Fibroblast of lung (primary cell): ENCODE measurements at regions not wholly inside any gene's neighbourhood (a gene's known extent, or its start where the extent isn't known, plus 50 kb on each side); places are given as distances from the start of the nearest gene placed in this dataset.
"Not testable (repeated sequence)": the region's sequence is repeated elsewhere in the genome, so short reads cannot be mapped to it uniquely, and the experiment has no call there.

ENCODE experiments used
- DNase-seq, 2 donors: peaks; one replicate each; pipeline versions ENCODE4 v3.0.0 to v3.0.0-alpha.2; 2010; ENCODE audit warnings: low read depth in 2 of 2
- H2AFZ ChIP-seq: 2 replicates; pipeline ENCODE4 v1.5.1; 2012; ENCODE audit warnings: low read length, control low read depth, inconsistent platforms
- H3K27ac ChIP-seq: 2 replicates; pipeline ENCODE4 v1.5.1; 2011; ENCODE audit warnings: low read length, control low read depth; ENCODE audit not compliant: insufficient read depth
- H3K27me3 ChIP-seq: 2 replicates; pipeline ENCODE4 v1.5.1; 2011; ENCODE audit warnings: mild to moderate bottlenecking, low read length; ENCODE audit not compliant: control insufficient read depth, insufficient read depth
- H3K36me3 ChIP-seq: 2 replicates; pipeline ENCODE4 v1.5.1; 2011; ENCODE audit warnings: low read length; ENCODE audit not compliant: control insufficient read depth, insufficient read depth
- H3K4me1 ChIP-seq: 2 replicates; pipeline ENCODE4 v1.5.1; 2011; ENCODE audit warnings: low read length; ENCODE audit not compliant: control insufficient read depth, insufficient read depth; ENCODE audit errors: extremely low read depth
- H3K4me2 ChIP-seq: 2 replicates; pipeline ENCODE4 v1.5.1; 2011; ENCODE audit warnings: low read length, control low read depth; ENCODE audit not compliant: insufficient read depth; ENCODE audit errors: extremely low read depth
- H3K4me3 ChIP-seq, 4 experiments: fragments of 200-600 bp in 1 of 4; sonication (generic) in 1 of 4; replicated peaks in 1 of 4; 2 replicates each; pipeline ENCODE4 v1.5.1; 2011 to 2016; ENCODE audit warnings: low read length in 4 of 4, low read depth in 3 of 4, mild to moderate bottlenecking in 3 of 4, control low read depth in 2 of 4, inconsistent platforms in 1 of 4, mixed read lengths in 1 of 4; ENCODE audit not compliant: insufficient read depth in 1 of 4; ENCODE audit errors: control extremely low read depth in 1 of 4
- H3K79me2 ChIP-seq: 2 replicates; pipeline ENCODE4 v1.5.1; 2012; ENCODE audit warnings: mild to moderate bottlenecking, low read length, inconsistent platforms; ENCODE audit not compliant: control insufficient read depth, insufficient read depth
- H3K9ac ChIP-seq: 2 replicates; pipeline ENCODE4 v1.5.1; 2011; ENCODE audit warnings: mild to moderate bottlenecking, low read length, control low read depth; ENCODE audit not compliant: insufficient read depth
- H3K9me3 ChIP-seq: 2 replicates; pipeline ENCODE4 v1.5.1; 2012; ENCODE audit warnings: low read depth, low read length; ENCODE audit not compliant: control insufficient read depth, insufficient read depth
- H4K20me1 ChIP-seq: 2 replicates; pipeline ENCODE4 v1.5.1; 2011; ENCODE audit warnings: low read length; ENCODE audit not compliant: control insufficient read depth, insufficient read depth; ENCODE audit errors: extremely low read depth
- EZH2 ChIP-seq: IDR thresholded peaks from 2 replicates; pipeline ENCODE4 v1.5.1; 2012; ENCODE audit warnings: low read length, control low read depth, mild to moderate bottlenecking; ENCODE audit errors: missing control alignments
- TF ChIP-seq, protein P1 (sequence below), 2 donors: IDR thresholded peaks in 1 of 2; conservative IDR thresholded peaks in 1 of 2; 1 replicate in 1 of 2; 2 replicates in 1 of 2; pipeline ENCODE4 v1.5.1; 2011 to 2012; ENCODE audit warnings: low read length in 2 of 2, control low read depth in 1 of 2, inconsistent platforms in 1 of 2, low read depth in 1 of 2, mild to moderate bottlenecking in 1 of 2

DNA sequence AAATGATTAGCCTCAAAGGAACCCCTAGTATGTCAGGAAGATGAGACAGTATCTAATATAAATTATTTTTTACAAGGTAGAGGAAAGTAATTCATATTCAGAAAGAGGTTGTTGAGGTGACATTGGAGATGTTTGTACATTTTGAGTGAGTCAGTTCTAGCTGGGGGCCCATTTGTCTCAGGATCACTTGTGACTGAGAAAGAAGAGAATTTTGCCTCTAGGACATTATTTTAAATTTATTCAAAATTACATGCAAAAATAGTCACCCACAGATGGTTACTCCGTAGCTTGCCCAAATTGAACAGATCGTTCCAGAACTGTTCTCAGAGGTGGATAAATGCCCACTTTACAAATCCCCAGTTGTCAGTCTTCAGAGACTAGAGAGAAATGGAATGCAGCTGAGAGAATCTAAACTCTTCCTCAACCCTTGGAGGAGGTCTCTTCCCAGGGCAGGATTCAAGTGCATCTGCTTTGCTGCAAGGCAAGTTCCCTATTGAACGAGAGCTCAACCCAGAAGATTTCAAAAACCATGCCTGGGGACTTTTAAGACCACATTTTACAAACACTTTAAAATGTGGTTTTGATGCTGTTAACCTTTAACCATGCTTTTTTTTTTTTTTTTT is 987.8 kb upstream of the ADAMTS5 start:
- H3K27ac ChIP-seq: no peak overlapping the region
- peak; percentile 55 to 61 for DNase-seq
- no peaks in the 10 kb centered on the region for H3K79me2 ChIP-seq
- no peaks in the 10 kb centered on the region for H3K9me3 ChIP-seq
- no peaks in the 10 kb centered on the region for H3K27me3 ChIP-seq
- no peaks in the 10 kb centered on the region for H3K4me1 ChIP-seq
- H3K36me3 ChIP-seq: no peaks in the 10 kb centered on the region
- no peak for TF ChIP-seq EZH2
- TF ChIP-seq, protein P1, sequence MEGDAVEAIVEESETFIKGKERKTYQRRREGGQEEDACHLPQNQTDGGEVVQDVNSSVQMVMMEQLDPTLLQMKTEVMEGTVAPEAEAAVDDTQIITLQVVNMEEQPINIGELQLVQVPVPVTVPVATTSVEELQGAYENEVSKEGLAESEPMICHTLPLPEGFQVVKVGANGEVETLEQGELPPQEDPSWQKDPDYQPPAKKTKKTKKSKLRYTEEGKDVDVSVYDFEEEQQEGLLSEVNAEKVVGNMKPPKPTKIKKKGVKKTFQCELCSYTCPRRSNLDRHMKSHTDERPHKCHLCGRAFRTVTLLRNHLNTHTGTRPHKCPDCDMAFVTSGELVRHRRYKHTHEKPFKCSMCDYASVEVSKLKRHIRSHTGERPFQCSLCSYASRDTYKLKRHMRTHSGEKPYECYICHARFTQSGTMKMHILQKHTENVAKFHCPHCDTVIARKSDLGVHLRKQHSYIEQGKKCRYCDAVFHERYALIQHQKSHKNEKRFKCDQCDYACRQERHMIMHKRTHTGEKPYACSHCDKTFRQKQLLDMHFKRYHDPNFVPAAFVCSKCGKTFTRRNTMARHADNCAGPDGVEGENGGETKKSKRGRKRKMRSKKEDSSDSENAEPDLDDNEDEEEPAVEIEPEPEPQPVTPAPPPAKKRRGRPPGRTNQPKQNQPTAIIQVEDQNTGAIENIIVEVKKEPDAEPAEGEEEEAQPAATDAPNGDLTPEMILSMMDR (conservative IDR thresholded peaks at IDR 0.05 in 1 of 2, IDR thresholded peaks at IDR 0.05 in 1 of 2; ENCODE audit: low read depth in 1 of 2, low read length in 2 of 2): no peak
- H3K4me2 ChIP-seq: no peak overlapping the region
- H3K4me3 ChIP-seq: no peak overlapping the region
- no peaks in the 10 kb centered on the region for H4K20me1 ChIP-seq
- H3K9ac ChIP-seq: no peak overlapping the region
- H2AFZ ChIP-seq: no peak overlapping the region

DNA sequence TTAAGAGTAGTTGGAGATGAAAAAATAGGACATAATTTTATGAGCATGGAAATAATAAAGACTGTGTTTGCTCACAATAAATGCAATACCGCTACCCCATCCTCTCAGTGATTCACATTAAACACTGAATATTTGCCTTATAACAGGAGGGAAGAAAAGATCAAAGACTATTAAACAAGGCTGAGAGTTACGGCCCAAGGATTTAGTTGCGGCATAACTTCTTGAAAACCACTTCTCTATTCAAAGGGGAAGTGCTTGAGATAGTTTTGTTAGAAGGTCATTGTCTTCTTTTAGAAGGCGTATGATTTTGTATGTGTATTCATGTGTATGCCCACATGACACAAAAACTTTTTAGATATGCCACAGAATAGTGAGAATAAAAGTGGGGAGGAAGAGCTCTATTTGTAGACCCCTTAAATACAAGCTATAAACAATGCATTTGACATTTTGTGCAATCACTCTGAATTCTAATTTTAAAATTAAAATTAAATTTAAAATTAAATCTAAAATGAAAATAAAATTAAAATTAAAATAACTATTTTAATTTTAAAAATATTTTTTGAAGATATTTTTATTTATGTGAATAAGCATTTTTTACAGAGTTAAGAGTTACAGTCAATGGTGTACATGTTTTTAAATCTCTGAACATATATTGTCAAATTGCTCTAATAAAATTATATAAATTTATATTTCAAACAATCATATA is 986.6 kb upstream of the ADAMTS5 start:
- H3K36me3 ChIP-seq: no peaks in the 10 kb centered on the region
- no peaks in the 10 kb centered on the region for H3K4me1 ChIP-seq
- H2AFZ ChIP-seq: no peak overlapping the region
- no peaks in the 10 kb centered on the region for H3K79me2 ChIP-seq
- TF ChIP-seq, protein P1 (conservative IDR thresholded peaks at IDR 0.05 in 1 of 2, IDR thresholded peaks at IDR 0.05 in 1 of 2; ENCODE audit: low read depth in 1 of 2, low read length in 2 of 2): no peak
- no peak for TF ChIP-seq EZH2
- no peak overlapping the region for H3K4me3 ChIP-seq
- H3K4me2 ChIP-seq: no peak overlapping the region
- no peaks in the 10 kb centered on the region for H3K9me3 ChIP-seq
- no peaks in the 10 kb centered on the region for H4K20me1 ChIP-seq
- peak in 1 of 2 donors; percentile 74 for DNase-seq
- no peak overlapping the region for H3K27ac ChIP-seq
- H3K9ac ChIP-seq: no peak overlapping the region
- H3K27me3 ChIP-seq: no peaks in the 10 kb centered on the region

DNA sequence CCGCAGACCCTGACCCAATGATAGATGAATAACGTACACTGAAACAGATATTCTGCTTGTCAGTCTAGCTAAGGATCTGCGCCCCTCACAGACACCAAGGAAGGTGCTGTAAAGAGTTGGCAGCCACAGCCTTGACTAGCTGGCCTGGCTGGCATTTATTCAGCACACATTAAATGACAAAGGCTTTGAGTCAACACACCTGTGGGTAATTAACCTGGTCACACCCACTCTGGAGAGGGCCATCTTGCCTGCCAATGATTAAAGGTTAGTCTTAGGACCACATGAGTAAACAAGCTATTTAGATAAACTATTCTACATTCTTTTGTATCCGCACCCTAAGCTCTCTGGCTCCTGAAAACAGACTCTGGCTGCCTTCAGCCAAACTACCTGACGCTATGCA is 982.2 kb upstream of the ADAMTS5 start:
- not testable (repeated sequence) for H3K9ac ChIP-seq, H3K27me3 ChIP-seq, H2AFZ ChIP-seq

DNA sequence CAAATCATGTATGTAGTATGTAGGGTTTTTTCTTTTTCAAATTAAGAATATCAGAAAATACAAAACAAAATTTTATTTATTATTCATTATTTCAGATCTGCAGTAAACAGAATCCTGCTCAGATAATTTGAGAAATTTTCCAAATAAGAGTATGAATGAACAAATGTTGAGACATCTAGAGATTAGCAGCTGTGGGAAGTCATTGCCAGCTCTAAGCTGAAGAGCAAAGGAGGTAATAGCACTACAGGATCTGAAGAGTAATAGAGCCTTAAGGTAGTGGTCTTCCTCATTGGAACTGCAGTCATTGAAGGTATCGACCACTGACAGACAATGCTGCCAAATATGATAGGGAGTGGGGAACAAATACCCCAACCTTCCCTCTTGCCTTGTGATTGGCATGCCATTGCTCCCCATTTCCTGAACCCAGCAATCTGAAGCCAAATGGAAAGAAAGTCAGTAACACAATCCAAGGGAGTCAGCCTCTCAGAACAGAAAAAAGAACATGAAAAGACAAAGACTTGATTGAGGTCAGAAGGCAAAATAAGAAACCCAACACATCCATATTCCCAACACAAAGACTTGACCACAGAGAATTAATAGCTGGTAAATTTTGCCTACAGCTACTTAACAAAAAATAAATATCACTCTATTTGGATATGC is 963.4 kb upstream of the ADAMTS5 start:
- H3K27me3 ChIP-seq, H3K27ac ChIP-seq, H3K4me1 ChIP-seq, H3K9ac ChIP-seq, H3K79me2 ChIP-seq, H3K4me3 ChIP-seq, DNase-seq, H3K36me3 ChIP-seq, H3K9me3 ChIP-seq, H2AFZ ChIP-seq, H4K20me1 ChIP-seq, H3K4me2 ChIP-seq: not testable (repeated sequence)

More for the DNA sequence above, 982.2 kb upstream of the ADAMTS5 start:
- not testable (repeated sequence) for H3K4me2 ChIP-seq, H3K9me3 ChIP-seq, H3K4me1 ChIP-seq, H3K79me2 ChIP-seq, DNase-seq, H3K27ac ChIP-seq, H3K36me3 ChIP-seq, H3K4me3 ChIP-seq, H4K20me1 ChIP-seq

DNA sequence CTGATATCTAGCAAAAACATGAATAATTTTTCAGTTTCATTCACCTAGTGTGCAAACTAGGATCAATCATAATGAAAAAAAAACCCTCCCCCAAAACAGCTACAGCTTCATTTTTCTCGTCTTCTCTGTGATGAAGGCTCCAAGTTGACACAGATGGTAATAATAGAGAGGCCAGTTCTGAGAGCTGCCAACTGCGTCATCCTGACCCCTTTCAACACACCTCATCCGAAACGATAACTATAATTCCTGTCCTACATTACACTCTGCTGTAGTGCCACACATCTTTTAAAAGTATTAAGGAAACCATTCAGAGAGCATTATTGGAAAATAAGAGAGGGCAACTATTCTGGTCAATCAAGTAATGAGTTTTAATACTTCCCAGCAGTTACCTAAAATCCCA is 962.3 kb upstream of the ADAMTS5 start:
- not testable (repeated sequence) for H3K9me3 ChIP-seq, H3K27me3 ChIP-seq, H3K4me1 ChIP-seq, H3K27ac ChIP-seq, H3K79me2 ChIP-seq, H3K4me2 ChIP-seq, H3K4me3 ChIP-seq, H3K36me3 ChIP-seq, H4K20me1 ChIP-seq, H3K9ac ChIP-seq, H2AFZ ChIP-seq
- DNase-seq: peak; percentile 51 to 62
